HepG2 (cell line): ENCODE measurements at regions not wholly inside any gene's neighbourhood (a gene's known extent, or its start where the extent isn't known, plus 50 kb on each side); places are given as distances from the start of the nearest gene placed in this dataset.

ENCODE experiments used
- ATAC-seq: fragments of 200-7000 bp; cut with Tn5 transposase; 3 replicates; pipeline ENCODE4 v1.9.1; 2020; ENCODE audit warnings: mild to moderate bottlenecking, moderate library complexity
- BruUV-seq: library from RNA; stranded (reverse); fragments of 400-500 nt; replicated peaks from 2 replicates; lab custom pipeline; 2021; lab: Mats Ljungman, UMichigan
- CTCF ChIA-PET: fragments of 300-600 bp; formaldehyde crosslinking; extraction: SDS; loops from one replicate; lab custom pipeline; 2021; ENCODE audit warnings: low total read pairs, inconsistent platforms, low intra/inter-chr PET ratio; lab: Yijun Ruan, JAX
- POLR2A ChIA-PET: fragments of 350-600 bp; sonication (Branson Sonifier 250); formaldehyde crosslinking; loops from one replicate; lab custom pipeline; 2020; ENCODE audit warnings: antibody characterized with exemption, inconsistent platforms; lab: Yijun Ruan, JAX
- DNase-seq: peaks from one replicate; pipeline ENCODE4 v3.0.0-alpha.2; 2015; ENCODE audit warnings: low spot score
- FAIRE-seq: peaks from 3 replicates; lab custom pipeline; 2011; peaks lifted over from hg19 to GRCh38; lab: Jason Lieb, UNC
- H2AFZ ChIP-seq: one replicate; pipeline ENCODE4 v1.6.1; 2011; ENCODE audit warnings: low read length, inconsistent platforms
- H3K27ac ChIP-seq: fragments of 300-600 bp; 3 replicates; pipeline ENCODE4 v1.8.0; 2011; ENCODE audit warnings: mixed run types, mild to moderate bottlenecking, mixed read lengths, low read length, inconsistent platforms; ENCODE audit not compliant: insufficient read depth; ENCODE audit errors: extremely low read length
- H3K27me3 ChIP-seq, 2 experiments: fragments of 200-600 bp in 1 of 2; 2 replicates in 1 of 2; 3 replicates in 1 of 2; pipeline versions ENCODE4 v1.6.0 to v1.8.0; 2011; ENCODE audit warnings: low read length in 2 of 2, mild to moderate bottlenecking in 2 of 2, moderate library complexity in 2 of 2, inconsistent platforms in 1 of 2; ENCODE audit not compliant: insufficient read depth in 2 of 2, control insufficient read depth in 1 of 2
- H3K36me3 ChIP-seq, 2 experiments: fragments of 200-600 bp in 1 of 2; replicated peaks in 1 of 2; 2 replicates in 1 of 2; 3 replicates in 1 of 2; pipeline versions ENCODE4 v1.5.1 to v1.8.0; 2011; ENCODE audit warnings: low read length in 2 of 2, inconsistent platforms in 1 of 2; ENCODE audit not compliant: insufficient read depth in 2 of 2, control insufficient read depth in 1 of 2
- H3K4me1 ChIP-seq: 2 replicates; pipeline ENCODE4 v1.5.1; 2012; ENCODE audit warnings: low read length, inconsistent platforms; ENCODE audit not compliant: insufficient read depth
- H3K4me2 ChIP-seq: 2 replicates; pipeline ENCODE4 v1.6.0; 2011; ENCODE audit warnings: low read depth, low read length, inconsistent platforms
- H3K4me3 ChIP-seq, 3 experiments: fragments of 200-600 bp in 1 of 3; sonication (generic), shearing (Covaris generic) in 1 of 3; replicated peaks in 1 of 3; 2 replicates each; pipeline ENCODE4 v1.5.1; 2011 to 2016; ENCODE audit warnings: low read length in 3 of 3, inconsistent platforms in 2 of 3, low read depth in 2 of 3, mild to moderate bottlenecking in 2 of 3, control low read depth in 1 of 3, mixed read lengths in 1 of 3; ENCODE audit not compliant: insufficient read depth in 1 of 3
- H3K79me2 ChIP-seq: one replicate; pipeline ENCODE4 v1.6.1; 2011; ENCODE audit warnings: low read length, inconsistent platforms; ENCODE audit not compliant: insufficient read depth
- H3K9ac ChIP-seq: 2 replicates; pipeline ENCODE4 v1.6.0; 2011; ENCODE audit warnings: mild to moderate bottlenecking, low read depth, low read length, inconsistent platforms; ENCODE audit not compliant: insufficient read depth
- H3K9me3 ChIP-seq: 2 replicates; pipeline ENCODE4 v1.5.1; 2012; ENCODE audit warnings: mild to moderate bottlenecking, low read length
- H4K20me1 ChIP-seq: 2 replicates; pipeline ENCODE4 v1.6.0; 2011; ENCODE audit warnings: inconsistent platforms, mild to moderate bottlenecking, low read length, moderate library complexity; ENCODE audit not compliant: insufficient read depth
- AHR ChIP-seq: IDR thresholded peaks from 2 replicates; pipeline ENCODE4 v1.6.1; 2018; ENCODE audit warnings: missing genetic modification reagents, missing compliant biosample characterization
- CREB3 ChIP-seq: sonication (generic); formaldehyde crosslinking; IDR thresholded peaks from 2 replicates; pipeline ENCODE4 v1.5.0; 2020; ENCODE audit warnings: missing genetic modification reagents
- EED ChIP-seq: sonication (generic); formaldehyde crosslinking; IDR thresholded peaks from 2 replicates; pipeline ENCODE4 v1.5.0; 2020; ENCODE audit warnings: mild to moderate bottlenecking, missing genetic modification reagents
- GABPA ChIP-seq, 2 experiments: IDR thresholded peaks; 2 replicates each; pipeline ENCODE4 v1.6.1; 2011 to 2016; ENCODE audit warnings: low read depth in 2 of 2, low read length in 1 of 2, missing biosample characterization in 1 of 2, missing genetic modification characterization in 1 of 2
- HDAC2 ChIP-seq: sonication (generic); formaldehyde crosslinking; IDR thresholded peaks from 2 replicates; pipeline ENCODE4 v1.4.0; 2020; ENCODE audit warnings: missing genetic modification reagents
- LBX2 ChIP-seq: sonication (generic); formaldehyde crosslinking; IDR thresholded peaks from 2 replicates; pipeline ENCODE4 v1.5.0; 2020; ENCODE audit warnings: missing genetic modification reagents, mild to moderate bottlenecking, borderline replicate concordance
- MED13 ChIP-seq: sonication (generic); formaldehyde crosslinking; IDR thresholded peaks from 2 replicates; pipeline ENCODE4 v1.5.0; 2020; ENCODE audit warnings: missing genetic modification reagents
- PHB2 ChIP-seq: fragments of 450-650 bp; IDR thresholded peaks from 2 replicates; pipeline ENCODE4 v1.6.1; 2018; ENCODE audit not compliant: partially characterized antibody
- SMC3 ChIP-seq: IDR thresholded peaks from 2 replicates; pipeline ENCODE4 v1.6.1; 2011; ENCODE audit warnings: low read length, improper control_type of control experiment
- XRCC5 ChIP-seq: fragments of 200-400 bp; formaldehyde crosslinking; optimal IDR thresholded peaks from 2 replicates; pipeline ENCODE3; 2017; ENCODE audit warnings: mild to moderate bottlenecking, low read length
- ZNF180 ChIP-seq: sonication (generic); formaldehyde crosslinking; IDR thresholded peaks from 2 replicates; pipeline ENCODE4 v1.4.0; 2020; ENCODE audit warnings: low read depth, missing genetic modification reagents, borderline replicate concordance
- ZNF256 ChIP-seq: sonication (generic); formaldehyde crosslinking; conservative IDR thresholded peaks from 2 replicates; pipeline ENCODE4 v1.4.0; 2020; ENCODE audit warnings: missing genetic modification reagents
- ZNF30 ChIP-seq: sonication (generic); formaldehyde crosslinking; IDR thresholded peaks from 2 replicates; pipeline ENCODE4 v1.5.0; 2020; ENCODE audit warnings: mild to moderate bottlenecking, missing genetic modification reagents
- ZNF333 ChIP-seq: sonication (generic); formaldehyde crosslinking; IDR thresholded peaks from 2 replicates; pipeline ENCODE4 v1.4.0; 2020; ENCODE audit warnings: mild to moderate bottlenecking, missing genetic modification reagents, borderline replicate concordance
- ZNF432 ChIP-seq: sonication (generic); formaldehyde crosslinking; IDR thresholded peaks from 2 replicates; pipeline ENCODE4 v1.5.0; 2020; ENCODE audit warnings: missing genetic modification reagents, mild to moderate bottlenecking, borderline replicate concordance
- ZNF564 ChIP-seq: sonication (generic); formaldehyde crosslinking; IDR thresholded peaks from 2 replicates; pipeline ENCODE4 v1.8.1; 2023; ENCODE audit warnings: mild to moderate bottlenecking, missing genetic modification reagents
- ZNF737 ChIP-seq: sonication (generic); formaldehyde crosslinking; IDR thresholded peaks from 2 replicates; pipeline ENCODE4 v1.5.0; 2020; ENCODE audit warnings: missing genetic modification reagents, mild to moderate bottlenecking, borderline replicate concordance
- ZNF788 ChIP-seq: sonication (generic); formaldehyde crosslinking; IDR thresholded peaks from 2 replicates; pipeline ENCODE4 v1.5.0; 2020; ENCODE audit warnings: mild to moderate bottlenecking, missing genetic modification reagents, borderline replicate concordance
- WGBS: methylation state at CpG from one replicate; pipeline ENCODE4 v1.1.6; 2017; ENCODE audit warnings: low lambda C conversion rate; 5-methylcytosine and 5-hydroxymethylcytosine counted together
- in situ Hi-C: cut with HindIII; loops from 2 replicates; pipeline ENCODE4 v1.10.0; 2017; ENCODE audit warnings: low pct_unique_long_range_greater_than_20kb; ENCODE audit not compliant: extremely low pct_ligation_motif_present
- intact Hi-C: fragments of 100-400 bp; cut with micrococcal nuclease; formaldehyde crosslinking; loops from one replicate; pipeline ENCODE4 v1.10.0; 2022; ENCODE audit not compliant: unreplicated experiment
- TF ChIP-seq, protein P1 (sequence below): sonication (generic); formaldehyde crosslinking; IDR thresholded peaks from 2 replicates; pipeline ENCODE4 v1.8.1; 2023; ENCODE audit warnings: mild to moderate bottlenecking, inconsistent platforms, moderate library complexity, missing genetic modification reagents, borderline replicate concordance

DNA sequence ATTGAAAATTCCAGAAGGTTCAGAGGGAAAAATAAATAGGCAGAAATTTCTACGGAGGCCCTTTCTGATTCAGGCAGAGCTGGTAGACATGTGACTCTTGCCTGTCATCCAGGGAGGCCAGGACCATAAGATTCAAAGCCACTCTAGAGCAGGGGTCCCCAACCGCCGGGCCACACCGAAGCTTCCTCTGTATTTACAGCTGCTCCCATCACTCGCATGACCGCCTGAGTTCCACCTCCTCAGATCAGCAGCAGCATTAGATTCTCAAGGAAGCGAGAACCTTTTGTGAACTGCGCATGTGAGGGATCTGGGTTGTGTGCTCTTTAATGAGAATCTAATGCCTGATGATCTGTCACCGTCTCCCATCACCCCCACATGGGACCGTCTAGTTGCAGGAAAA lies 72.2 kb downstream of the RWDD4 start:
- CTCF ChIA-PET, result no interaction called here
- in situ Hi-C loops, result no loop called here
- intact Hi-C loops, result no loop called here
- no peak overlapping the region for H2AFZ ChIP-seq
- no peaks in the 10 kb centered on the region for H3K27me3 ChIP-seq
- H3K4me1 ChIP-seq, result no peaks in the 10 kb centered on the region
- no peak overlapping the region for H3K27ac ChIP-seq
- BruUV-seq, result no TSS peak
- no peaks in the 10 kb centered on the region for H3K9me3 ChIP-seq
- H3K36me3 ChIP-seq, result no peaks in the 10 kb centered on the region
- FAIRE-seq (no peak), DNase-seq (no peak), ATAC-seq (no peak)
- H3K4me3 ChIP-seq, result no peak overlapping the region
- no peak for TF ChIP-seq ZNF256
- no peak for TF ChIP-seq MED13 (CRISPR knock-in tag)
- no peak for TF ChIP-seq ZNF333 (CRISPR knock-in tag)
- TF ChIP-seq ZNF788 (CRISPR knock-in tag), result no peak
- 77% methylated on average over 10 of the region's 10 CpGs for WGBS
- POLR2A ChIA-PET, result no interaction called here
- H3K4me2 ChIP-seq, result no peak overlapping the region
- H3K79me2 ChIP-seq, result no peaks in the 10 kb centered on the region
- no peak overlapping the region for H3K9ac ChIP-seq
- H4K20me1 ChIP-seq, result no peaks in the 10 kb centered on the region

- no peaks in the 10 kb centered on the region for H3K9me3 ChIP-seq
- BruUV-seq, result no TSS peak
- no peak overlapping the region for H3K4me2 ChIP-seq
- no peak overlapping the region for H3K27ac ChIP-seq
- ChIA-PET CTCF (no interaction called here), POLR2A (no interaction called here)
- no peak for FAIRE-seq
- H3K9ac ChIP-seq, result no peak overlapping the region
- no peak for ATAC-seq
- H3K36me3 ChIP-seq, result no peaks in the 10 kb centered on the region
- DNase-seq, result no peak
- no peaks in the 10 kb centered on the region for H3K27me3 ChIP-seq
- no peaks in the 10 kb centered on the region for H4K20me1 ChIP-seq
- intact Hi-C loops (no loop called here), in situ Hi-C loops (no loop called here)
- no peak overlapping the region for H3K4me3 ChIP-seq
- no peaks in the 10 kb centered on the region for H3K79me2 ChIP-seq
- no peak overlapping the region for H2AFZ ChIP-seq
- H3K4me1 ChIP-seq, result no peaks in the 10 kb centered on the region
- WGBS, result 72% methylated on average over 11 of the region's 11 CpGs
- TF ChIP-seq ZNF30 (CRISPR knock-in tag), result no peak
- no peak for TF ChIP-seq AHR
- TF ChIP-seq ZNF180 (CRISPR knock-in tag), result no peak
- no peak for TF ChIP-seq LBX2 (CRISPR knock-in tag)
- no peak for TF ChIP-seq CREB3 (CRISPR knock-in tag)
- TF ChIP-seq, protein P1, sequence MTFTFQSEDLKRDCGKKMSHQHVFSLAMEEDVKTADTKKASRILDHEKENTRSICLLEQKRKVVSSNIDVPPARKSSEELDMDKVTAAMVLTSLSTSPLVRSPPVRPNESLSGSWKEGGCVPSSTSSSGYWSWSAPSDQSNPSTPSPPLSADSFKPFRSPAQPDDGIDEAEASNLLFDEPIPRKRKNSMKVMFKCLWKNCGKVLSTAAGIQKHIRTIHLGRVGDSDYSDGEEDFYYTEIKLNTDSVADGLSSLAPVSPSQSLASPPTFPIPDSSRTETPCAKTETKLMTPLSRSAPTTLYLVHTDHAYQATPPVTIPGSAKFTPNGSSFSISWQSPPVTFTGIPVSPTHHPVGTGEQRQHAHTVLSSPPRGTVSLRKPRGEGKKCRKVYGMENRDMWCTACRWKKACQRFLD (CRISPR knock-in tag), result no peak
- no peak for TF ChIP-seq GABPA (IDR thresholded peaks at IDR 0.05; ENCODE audit: low read depth, low read length)
- no peak for TF ChIP-seq GABPA (CRISPR knock-in tag; IDR thresholded peaks at IDR 0.05; ENCODE audit: low read depth)
- no peak for TF ChIP-seq ZNF564 (CRISPR knock-in tag)
- no peak for TF ChIP-seq ZNF737 (CRISPR knock-in tag)
- no peak for TF ChIP-seq ZNF432
- no peak for TF ChIP-seq EED
- no peak for TF ChIP-seq PHB2
- TF ChIP-seq SMC3, result no peak
- TF ChIP-seq HDAC2 (CRISPR knock-in tag), result no peak
- no peak for TF ChIP-seq XRCC5
Measured at GRCh38 chr4:183588169-183588675, 70.8 kb downstream of the RWDD4 start.
